Fibroblast of skin of left quadriceps (primary cell): ENCODE measurements at regions not wholly inside any gene's neighbourhood (a gene's known extent, or its start where the extent isn't known, plus 50 kb on each side); places are given as distances from the start of the nearest gene placed in this dataset.

Experiments
- DNase-seq, 2 experiments: peaks; one replicate each; pipeline ENCODE4 v3.0.0-alpha.2; 2013; ENCODE audit warnings: low read depth in 2 of 2

- no peak for DNase-seq
Observed at GRCh38 chr13:40456397-40456953, 210.0 kb downstream of the FOXO1 start.

- DNase-seq, result no peak
Observed at GRCh38 chr13:40456979-40457553, 209.4 kb downstream of the FOXO1 start.

GRCh38 chr13:40457929-40458719 is 208.3 kb downstream of the FOXO1 start:
- no peak for DNase-seq

GRCh38 chr13:40458720-40458990 is 207.8 kb downstream of the FOXO1 start:
- no peak for DNase-seq

- no peak for DNase-seq
Observed at GRCh38 chr13:40460116-40460515, 206.3 kb downstream of the FOXO1 start.

- DNase-seq, result no peak
Observed at GRCh38 chr13:40464337-40465014, 202.0 kb downstream of the FOXO1 start.

- no peak for DNase-seq
Observed at GRCh38 chr13:40465015-40465390, 201.4 kb downstream of the FOXO1 start.

- DNase-seq, result no peak
Observed at GRCh38 chr13:40466272-40466671, 200.2 kb downstream of the FOXO1 start.

GRCh38 chr13:40468227-40468838 is 198.1 kb downstream of the FOXO1 start:
- DNase-seq, result no peak

- DNase-seq, result no peak
Observed at GRCh38 chr13:40469581-40470310, 196.7 kb downstream of the FOXO1 start.

GRCh38 chr13:40470660-40471059 is 195.8 kb downstream of the FOXO1 start:
- DNase-seq, result no peak

- no peak for DNase-seq
Observed at GRCh38 chr13:40471076-40471475, 195.4 kb downstream of the FOXO1 start.

GRCh38 chr13:40471911-40472310 is 194.5 kb downstream of the FOXO1 start:
- DNase-seq, result no peak

GRCh38 chr13:40472427-40473220 is 193.8 kb downstream of the FOXO1 start:
- DNase-seq, result no peak

GRCh38 chr13:40475617-40476016 is 190.8 kb downstream of the FOXO1 start:
- DNase-seq, result no peak

GRCh38 chr13:40476175-40476958 is 190.1 kb downstream of the FOXO1 start:
- no peak for DNase-seq

- DNase-seq, result no peak
Observed at GRCh38 chr13:40477623-40478608, 188.5 kb downstream of the FOXO1 start.

- no peak for DNase-seq
Observed at GRCh38 chr13:40478775-40479174, 187.7 kb downstream of the FOXO1 start.
